Gastroesophageal sphincter (tissue), 4 donors: ENCODE measurements at regions not wholly inside any gene's neighbourhood (a gene's known extent, or its start where the extent isn't known, plus 50 kb on each side); places are given as distances from the start of the nearest gene placed in this dataset.

Source experiments
- ATAC-seq: fragments of 150-250 bp; one replicate; pipeline ENCODE4 v1.9.1; 2016; ENCODE audit warnings: mild to moderate bottlenecking, moderate library complexity
- H3K27ac ChIP-seq, 4 donors: fragments of 200-600 bp; sonication (generic) in 3 of 4; 1 replicate in 3 of 4; 2 replicates in 1 of 4; pipeline ENCODE4 v1.5.1; 2016 to 2019
- H3K27me3 ChIP-seq: fragments of 200-600 bp; sonication (generic); one replicate; pipeline ENCODE4 v1.5.1; 2019
- H3K36me3 ChIP-seq, 2 donors: fragments of 200-600 bp; sonication (generic); one replicate each; pipeline ENCODE4 v1.5.1; 2019; ENCODE audit warnings: control low read depth in 1 of 2
- H3K4me1 ChIP-seq, 3 donors: fragments of 200-600 bp; sonication (generic); 1 replicate in 2 of 3; 2 replicates in 1 of 3; pipeline ENCODE4 v1.5.1; 2016 to 2019; ENCODE audit warnings: control low read depth in 2 of 3
- H3K4me3 ChIP-seq, 2 donors: fragments of 200-600 bp; sonication (generic); one replicate each; pipeline ENCODE4 v1.5.1; 2019; ENCODE audit warnings: mild to moderate bottlenecking in 1 of 2, moderate library complexity in 1 of 2
- H3K9me3 ChIP-seq, 3 donors: fragments of 200-600 bp; sonication (generic); one replicate each; pipeline ENCODE4 v1.5.1; 2017 to 2019; ENCODE audit warnings: control low read depth in 2 of 3
- EP300 ChIP-seq: sonication (generic); formaldehyde crosslinking; IDR thresholded peaks from one replicate; pipeline ENCODE4 v1.6.1; 2017; ENCODE audit warnings: antibody characterized with exemption, mild to moderate bottlenecking
- POLR2A ChIP-seq, 2 donors: fragments of 450-650 bp; IDR thresholded peaks; one replicate each; pipeline ENCODE4 v1.6.1; 2017; ENCODE audit warnings: antibody characterized with exemption in 2 of 2, mild to moderate bottlenecking in 2 of 2, moderate library complexity in 1 of 2
- POLR2AphosphoS5 ChIP-seq: sonication (generic); formaldehyde crosslinking; IDR thresholded peaks from one replicate; pipeline ENCODE4 v1.6.1; 2017; ENCODE audit warnings: antibody characterized with exemption
- WGBS, 2 donors: methylation state at CpG; one replicate each; pipeline ENCODE4 v1.1.5; 2018; ENCODE audit warnings: low coverage in 1 of 2; 5-methylcytosine and 5-hydroxymethylcytosine counted together
- TF ChIP-seq, protein P1 (sequence below), 4 experiments: fragments of 200-600 bp in 2 of 4; fragments of 450-650 bp in 2 of 4; sonication (generic) in 1 of 4; IDR thresholded peaks; one replicate each; pipeline ENCODE4 v1.5.1; 2017 to 2019; ENCODE audit warnings: antibody characterized with exemption in 4 of 4, mild to moderate bottlenecking in 2 of 4, moderate library complexity in 2 of 4

DNA sequence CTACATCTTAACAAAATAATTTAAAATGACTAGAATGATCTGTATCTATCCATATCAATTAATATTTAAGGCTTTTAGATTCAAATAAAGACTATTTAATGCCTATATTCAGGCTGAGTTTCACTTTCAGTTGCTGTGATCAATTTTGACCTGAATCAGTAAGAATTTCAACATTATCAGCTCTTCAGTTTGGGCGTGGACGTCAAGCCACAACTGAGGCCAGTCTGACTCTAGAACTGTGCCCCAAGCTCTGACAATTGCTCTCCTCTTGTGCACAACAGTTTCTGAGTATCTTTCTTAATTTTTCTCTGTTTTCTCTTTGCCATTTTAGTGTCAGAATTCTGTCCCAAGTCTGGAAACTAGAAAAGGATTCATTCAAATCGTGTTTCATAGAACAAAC is 1095.5 kb downstream of the PLA2G4A start:
- no peaks in the 10 kb centered on the region for H3K27me3 ChIP-seq
- no peaks in the 10 kb centered on the region for H3K4me1 ChIP-seq
- ATAC-seq: no peak
- no peak overlapping the region for H3K4me3 ChIP-seq
- H3K36me3 ChIP-seq: no peaks in the 10 kb centered on the region
- TF ChIP-seq POLR2AphosphoS5: no peak
- no peak for TF ChIP-seq EP300
- TF ChIP-seq, protein P1, sequence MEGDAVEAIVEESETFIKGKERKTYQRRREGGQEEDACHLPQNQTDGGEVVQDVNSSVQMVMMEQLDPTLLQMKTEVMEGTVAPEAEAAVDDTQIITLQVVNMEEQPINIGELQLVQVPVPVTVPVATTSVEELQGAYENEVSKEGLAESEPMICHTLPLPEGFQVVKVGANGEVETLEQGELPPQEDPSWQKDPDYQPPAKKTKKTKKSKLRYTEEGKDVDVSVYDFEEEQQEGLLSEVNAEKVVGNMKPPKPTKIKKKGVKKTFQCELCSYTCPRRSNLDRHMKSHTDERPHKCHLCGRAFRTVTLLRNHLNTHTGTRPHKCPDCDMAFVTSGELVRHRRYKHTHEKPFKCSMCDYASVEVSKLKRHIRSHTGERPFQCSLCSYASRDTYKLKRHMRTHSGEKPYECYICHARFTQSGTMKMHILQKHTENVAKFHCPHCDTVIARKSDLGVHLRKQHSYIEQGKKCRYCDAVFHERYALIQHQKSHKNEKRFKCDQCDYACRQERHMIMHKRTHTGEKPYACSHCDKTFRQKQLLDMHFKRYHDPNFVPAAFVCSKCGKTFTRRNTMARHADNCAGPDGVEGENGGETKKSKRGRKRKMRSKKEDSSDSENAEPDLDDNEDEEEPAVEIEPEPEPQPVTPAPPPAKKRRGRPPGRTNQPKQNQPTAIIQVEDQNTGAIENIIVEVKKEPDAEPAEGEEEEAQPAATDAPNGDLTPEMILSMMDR (IDR thresholded peaks at IDR 0.05): no peak
- TF ChIP-seq POLR2A (IDR thresholded peaks at IDR 0.05): no peak
- H3K27ac ChIP-seq: no peak overlapping the region
- H3K9me3 ChIP-seq: no peaks in the 10 kb centered on the region
- WGBS, 2 donors: 83 to 87% methylated on average over 3 of the region's 3 CpGs

DNA sequence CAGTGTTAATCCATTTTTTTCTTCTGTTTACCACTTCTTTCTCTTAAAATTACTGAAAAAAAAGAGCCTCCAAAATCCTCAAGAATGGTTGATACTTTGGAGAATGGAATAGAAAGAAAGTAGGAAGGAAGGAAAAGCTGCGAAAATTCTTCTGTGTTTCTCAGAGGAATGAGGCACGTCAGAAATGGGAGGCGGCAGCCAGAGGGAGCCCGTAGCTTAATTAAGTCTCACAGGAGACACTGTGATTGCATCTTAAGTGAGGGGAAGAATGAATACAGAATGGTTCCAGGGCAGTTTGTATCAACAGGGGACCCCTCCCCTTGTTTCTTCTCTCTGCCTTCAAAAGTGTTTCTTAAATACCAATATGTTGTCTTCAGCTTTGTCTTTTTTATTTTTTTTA is 1099.5 kb downstream of the PLA2G4A start:
- no peak for ATAC-seq
- no peaks in the 10 kb centered on the region for H3K4me1 ChIP-seq
- H3K9me3 ChIP-seq: no peaks in the 10 kb centered on the region
- no peak overlapping the region for H3K4me3 ChIP-seq
- TF ChIP-seq POLR2AphosphoS5 (no peak), EP300 (no peak), POLR2A (IDR thresholded peaks at IDR 0.05) (no peak)
- TF ChIP-seq, protein P1 (IDR thresholded peaks at IDR 0.05): no peak
- no peak overlapping the region for H3K27ac ChIP-seq
- no peaks in the 10 kb centered on the region for H3K27me3 ChIP-seq
- 39 to 57% methylated on average over 4 of the region's 4 CpGs for WGBS, 2 donors
- no peaks in the 10 kb centered on the region for H3K36me3 ChIP-seq

- H3K9me3 ChIP-seq: no peaks in the 10 kb centered on the region
- no peaks in the 10 kb centered on the region for H3K36me3 ChIP-seq
- ATAC-seq: no peak
- H3K27ac ChIP-seq: no peak overlapping the region
- 44 to 54% methylated on average over 2 of the region's 2 CpGs for WGBS, 2 donors
- TF ChIP-seq POLR2AphosphoS5 (no peak), POLR2A (IDR thresholded peaks at IDR 0.05) (no peak), EP300 (no peak)
- TF ChIP-seq, protein P1 (IDR thresholded peaks at IDR 0.05): no peak
- H3K4me1 ChIP-seq: no peaks in the 10 kb centered on the region
- no peaks in the 10 kb centered on the region for H3K27me3 ChIP-seq
- no peak overlapping the region for H3K4me3 ChIP-seq
Observed at GRCh38 chr1:187928696-187929095, 1099.9 kb downstream of the PLA2G4A start.

DNA sequence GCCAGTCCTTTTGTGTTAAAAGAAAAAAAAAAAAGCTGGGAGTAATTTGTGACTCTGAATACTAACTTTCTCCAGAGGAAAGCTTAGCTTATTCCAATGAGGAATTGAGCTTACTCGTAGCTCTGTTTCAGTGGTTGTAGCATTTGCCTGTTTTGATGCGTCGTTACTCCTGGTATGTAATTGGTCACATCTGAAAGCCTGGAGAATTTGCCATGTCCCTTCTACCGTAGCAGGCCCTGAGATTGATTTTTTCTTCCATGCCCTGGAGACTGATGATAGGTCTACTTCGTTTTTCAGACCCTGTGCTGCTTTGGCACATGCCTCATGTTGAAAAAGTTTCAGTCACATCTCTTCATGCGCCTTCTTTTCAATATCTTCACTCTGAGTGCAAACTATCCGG is 1103.0 kb downstream of the PLA2G4A start:
- Histone ChIP-seq H3K27ac (no peak overlapping the region), H3K4me3 (no peak overlapping the region), H3K4me1 (no peaks in the 10 kb centered on the region), H3K36me3 (no peaks in the 10 kb centered on the region), H3K9me3 (no peaks in the 10 kb centered on the region), H3K27me3 (no peaks in the 10 kb centered on the region)
- 70 to 83% methylated on average over 7 of the region's 7 CpGs for WGBS, 2 donors
- ATAC-seq: no peak
- no peak for TF ChIP-seq EP300

DNA sequence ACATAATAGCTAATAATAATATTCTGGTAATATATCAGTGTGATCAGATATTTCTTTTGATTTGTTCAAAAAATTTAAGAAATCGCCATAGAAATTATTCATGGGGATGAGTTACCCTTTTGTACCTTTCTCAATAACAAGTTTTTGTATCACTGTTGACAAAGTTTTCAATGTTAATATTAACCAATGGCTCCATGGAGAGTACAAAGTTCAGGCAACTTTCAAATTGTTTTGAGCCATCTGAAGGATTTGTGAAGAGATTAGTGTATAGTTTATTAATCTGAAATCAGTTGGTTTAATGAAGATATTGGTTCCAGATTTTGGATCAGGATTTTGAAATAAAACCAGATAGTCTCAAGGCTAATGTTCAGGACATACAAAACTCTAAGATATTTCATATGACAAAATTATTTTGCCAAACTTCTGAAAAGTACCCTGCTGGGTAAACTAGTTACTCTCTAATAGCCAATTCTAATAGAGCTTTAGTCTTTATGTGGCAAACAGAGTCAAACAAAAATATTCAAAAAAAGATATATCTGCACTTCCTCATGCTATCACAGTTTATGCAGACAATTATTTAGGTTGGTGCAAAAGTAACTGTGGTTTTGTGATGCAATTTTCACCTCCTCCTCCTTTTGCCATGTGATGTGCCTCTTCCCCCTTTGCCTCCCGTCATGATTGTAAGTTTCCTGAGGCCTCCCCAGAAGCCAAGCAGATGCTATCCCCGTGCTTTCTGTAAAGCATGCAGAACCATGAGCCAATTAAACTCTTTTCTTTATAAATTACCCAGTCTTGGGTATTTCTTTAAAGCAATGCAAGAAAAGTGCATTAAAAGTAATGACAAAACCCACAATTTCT is 1105.0 kb downstream of the PLA2G4A start:
- Histone ChIP-seq H3K4me3 (no peak overlapping the region), H3K4me1 (no peaks in the 10 kb centered on the region), H3K27ac (no peak overlapping the region), H3K9me3 (no peaks in the 10 kb centered on the region), H3K36me3 (no peaks in the 10 kb centered on the region), H3K27me3 (no peaks in the 10 kb centered on the region)
- WGBS, 2 donors: 86 to 95% methylated on average over 3 of the region's 3 CpGs
- TF ChIP-seq, protein P1 (IDR thresholded peaks at IDR 0.05): no peak
- no peak for TF ChIP-seq POLR2AphosphoS5
- TF ChIP-seq POLR2A (IDR thresholded peaks at IDR 0.05): no peak
- no peak for TF ChIP-seq EP300
- ATAC-seq: no peak
